Endothelial cell (in vitro differentiated cells): ENCODE measurements at regions not wholly inside any gene's neighbourhood (a gene's known extent, or its start where the extent isn't known, plus 50 kb on each side); places are given as distances from the start of the nearest gene placed in this dataset.

Experiments
- DNase-seq: peaks from one replicate; pipeline ENCODE4 v3.0.0; 2021; ENCODE audit warnings: low spot score
- H3K27ac Mint-ChIP-seq: one replicate; pipeline ENCODE4 v1.8.0; 2021; ENCODE audit warnings: mixed read lengths, inconsistent platforms; ENCODE audit not compliant: unreplicated experiment
- H3K27me3 Mint-ChIP-seq: one replicate; pipeline ENCODE4 v1.8.0; 2021; ENCODE audit warnings: mild to moderate bottlenecking, moderate library complexity, mixed read lengths, inconsistent platforms; ENCODE audit not compliant: unreplicated experiment
- H3K36me3 Mint-ChIP-seq: one replicate; pipeline ENCODE4 v1.8.0; 2021; ENCODE audit warnings: mild to moderate bottlenecking, low read depth, mixed read lengths, inconsistent platforms; ENCODE audit not compliant: unreplicated experiment
- H3K4me1 Mint-ChIP-seq: one replicate; pipeline ENCODE4 v1.8.0; 2021; ENCODE audit warnings: mild to moderate bottlenecking, mixed read lengths, inconsistent platforms; ENCODE audit not compliant: unreplicated experiment
- H3K4me3 Mint-ChIP-seq: one replicate; pipeline ENCODE4 v1.8.0; 2021; ENCODE audit warnings: mild to moderate bottlenecking, mixed read lengths, inconsistent platforms; ENCODE audit not compliant: unreplicated experiment
- H3K9me3 Mint-ChIP-seq: one replicate; pipeline ENCODE4 v1.8.0; 2021; ENCODE audit warnings: mixed read lengths, inconsistent platforms; ENCODE audit not compliant: unreplicated experiment
- TF ChIP-seq, protein P1 (sequence below): fragments of 200-600 bp; sonication (generic); IDR thresholded peaks from one replicate; pipeline ENCODE4 v1.5.0; 2021; ENCODE audit warnings: antibody characterized with exemption; ENCODE audit not compliant: unreplicated experiment

DNA sequence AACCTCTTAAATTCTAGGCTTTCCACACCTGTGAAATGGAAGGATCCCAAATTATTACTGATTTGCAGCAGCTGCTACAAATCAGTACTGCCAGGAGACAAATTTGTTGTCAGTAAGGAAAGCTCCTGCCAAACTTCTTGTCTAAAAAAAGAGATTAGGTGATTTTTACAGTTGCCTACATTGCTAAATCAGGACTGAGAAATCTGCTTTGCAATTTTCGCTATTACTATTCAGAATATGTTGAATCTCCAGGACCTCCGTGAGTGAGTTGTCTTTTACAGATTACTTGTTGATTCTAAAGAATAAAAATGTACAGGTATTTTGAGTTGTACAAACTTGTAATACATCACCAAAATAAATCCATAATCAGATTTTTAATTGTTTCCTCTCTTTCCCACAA is 1815.9 kb downstream of the PCDH9 start:
- TF ChIP-seq, protein P1, sequence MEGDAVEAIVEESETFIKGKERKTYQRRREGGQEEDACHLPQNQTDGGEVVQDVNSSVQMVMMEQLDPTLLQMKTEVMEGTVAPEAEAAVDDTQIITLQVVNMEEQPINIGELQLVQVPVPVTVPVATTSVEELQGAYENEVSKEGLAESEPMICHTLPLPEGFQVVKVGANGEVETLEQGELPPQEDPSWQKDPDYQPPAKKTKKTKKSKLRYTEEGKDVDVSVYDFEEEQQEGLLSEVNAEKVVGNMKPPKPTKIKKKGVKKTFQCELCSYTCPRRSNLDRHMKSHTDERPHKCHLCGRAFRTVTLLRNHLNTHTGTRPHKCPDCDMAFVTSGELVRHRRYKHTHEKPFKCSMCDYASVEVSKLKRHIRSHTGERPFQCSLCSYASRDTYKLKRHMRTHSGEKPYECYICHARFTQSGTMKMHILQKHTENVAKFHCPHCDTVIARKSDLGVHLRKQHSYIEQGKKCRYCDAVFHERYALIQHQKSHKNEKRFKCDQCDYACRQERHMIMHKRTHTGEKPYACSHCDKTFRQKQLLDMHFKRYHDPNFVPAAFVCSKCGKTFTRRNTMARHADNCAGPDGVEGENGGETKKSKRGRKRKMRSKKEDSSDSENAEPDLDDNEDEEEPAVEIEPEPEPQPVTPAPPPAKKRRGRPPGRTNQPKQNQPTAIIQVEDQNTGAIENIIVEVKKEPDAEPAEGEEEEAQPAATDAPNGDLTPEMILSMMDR = no peak
- no peaks in the 10 kb centered on the region for H3K9me3 Mint-ChIP-seq
- H3K27ac Mint-ChIP-seq = no peak overlapping the region
- H3K27me3 Mint-ChIP-seq = no peaks in the 10 kb centered on the region
- no peak overlapping the region for H3K4me3 Mint-ChIP-seq
- H3K4me1 Mint-ChIP-seq = no peaks in the 10 kb centered on the region
- H3K36me3 Mint-ChIP-seq = no peaks in the 10 kb centered on the region
- no peak for DNase-seq

DNA sequence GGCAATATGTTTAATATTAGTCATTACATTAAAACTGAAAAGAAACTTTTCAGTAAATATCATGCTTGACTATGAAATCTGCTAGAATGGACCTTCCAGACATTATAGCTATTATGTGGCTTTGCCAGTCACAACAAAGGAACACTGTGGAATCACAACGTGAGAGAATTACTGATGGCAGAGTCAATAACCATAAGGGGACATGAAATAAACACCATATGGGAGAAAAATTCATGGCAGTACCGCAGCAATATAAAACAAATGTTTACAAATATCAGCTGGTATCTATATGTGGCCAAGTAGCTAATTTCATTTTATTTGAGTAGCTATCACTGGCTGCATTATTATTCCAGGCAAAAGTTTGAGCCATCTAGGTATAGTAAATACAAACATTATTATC is 1818.6 kb downstream of the PCDH9 start:
- Mint-ChIP-seq H3K4me1 (no peaks in the 10 kb centered on the region), H3K4me3 (no peak overlapping the region), H3K9me3 (no peaks in the 10 kb centered on the region), H3K27ac (no peak overlapping the region), H3K36me3 (no peaks in the 10 kb centered on the region), H3K27me3 (peaks cover 2% of the 10 kb centered on the region)
- TF ChIP-seq, protein P1 = no peak
- no peak for DNase-seq

DNA sequence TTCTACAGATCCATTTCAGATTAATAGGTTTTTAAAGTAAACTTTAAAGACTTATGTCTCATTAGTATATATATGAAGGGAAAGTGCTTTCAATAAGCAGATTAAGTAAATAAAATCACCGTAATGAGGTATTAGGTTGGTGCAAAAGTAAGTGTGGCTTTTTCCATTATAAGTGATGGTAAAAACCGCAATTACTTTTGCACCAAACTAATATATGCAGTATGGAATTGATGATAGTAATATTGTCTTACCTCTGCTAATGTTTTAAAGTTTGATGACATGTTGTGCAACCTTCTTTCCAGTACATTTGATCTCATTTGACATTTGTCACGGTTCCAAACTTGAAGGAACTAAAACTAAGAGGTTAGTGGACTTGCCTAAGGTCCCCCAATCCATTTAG is 1819.3 kb downstream of the PCDH9 start:
- Mint-ChIP-seq H3K36me3 (no peaks in the 10 kb centered on the region), H3K4me1 (no peaks in the 10 kb centered on the region), H3K4me3 (no peak overlapping the region), H3K9me3 (no peaks in the 10 kb centered on the region), H3K27ac (no peak overlapping the region), H3K27me3 (peaks cover 2% of the 10 kb centered on the region)
- no peak for DNase-seq
- TF ChIP-seq, protein P1 = no peak

DNA sequence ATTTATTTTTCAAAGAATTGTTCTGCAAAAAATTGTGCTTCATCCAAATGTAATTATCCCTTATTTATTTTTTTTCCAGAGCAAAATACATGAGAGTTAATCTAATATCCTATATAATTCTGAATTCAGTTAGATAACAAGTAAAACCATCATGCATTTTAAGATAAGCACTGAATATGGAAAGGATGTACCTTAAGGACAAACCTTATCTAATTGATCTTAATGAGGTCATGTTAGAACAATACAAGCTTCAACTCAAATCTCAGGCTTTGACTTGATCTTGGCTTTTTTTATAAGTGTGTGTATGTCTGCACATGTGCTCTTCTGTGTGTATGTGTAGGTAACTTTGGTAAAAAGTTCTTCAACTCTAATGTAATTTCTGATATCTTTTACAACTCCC is 1828.8 kb downstream of the PCDH9 start:
- H3K27me3 Mint-ChIP-seq = no peaks in the 10 kb centered on the region
- TF ChIP-seq, protein P1 = no peak
- H3K36me3 Mint-ChIP-seq = no peaks in the 10 kb centered on the region
- H3K9me3 Mint-ChIP-seq = no peaks in the 10 kb centered on the region
- H3K4me3 Mint-ChIP-seq = no peak overlapping the region
- no peak for DNase-seq
- H3K4me1 Mint-ChIP-seq = peaks cover 3% of the 10 kb centered on the region
- H3K27ac Mint-ChIP-seq = no peak overlapping the region

DNA sequence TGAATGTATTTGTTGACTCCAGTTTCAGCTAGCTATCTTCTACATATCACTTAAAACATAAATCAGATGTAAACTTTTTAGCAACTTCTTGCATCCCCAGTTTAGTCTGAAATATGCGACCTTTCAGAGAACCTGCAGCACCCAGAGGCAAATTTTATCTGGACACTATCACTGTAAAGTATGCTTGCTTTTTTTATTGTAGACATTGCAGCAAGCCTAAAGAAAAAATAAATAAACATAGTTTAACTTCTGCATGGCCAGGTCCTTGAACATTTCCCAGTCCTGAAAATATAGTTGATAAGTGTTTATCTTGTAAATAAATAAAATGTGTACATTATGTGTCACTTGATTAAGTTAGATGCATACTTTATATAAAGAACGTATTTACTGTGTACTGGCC is 1829.4 kb downstream of the PCDH9 start:
- H3K27me3 Mint-ChIP-seq = no peaks in the 10 kb centered on the region
- no peak overlapping the region for H3K4me3 Mint-ChIP-seq
- H3K36me3 Mint-ChIP-seq = no peaks in the 10 kb centered on the region
- H3K4me1 Mint-ChIP-seq = peaks cover 3% of the 10 kb centered on the region
- TF ChIP-seq, protein P1 = no peak
- H3K27ac Mint-ChIP-seq = no peak overlapping the region
- DNase-seq = no peak
- no peaks in the 10 kb centered on the region for H3K9me3 Mint-ChIP-seq
